Ascending aorta (tissue), 2 donors: ENCODE measurements at regions not wholly inside any gene's neighbourhood (a gene's known extent, or its start where the extent isn't known, plus 50 kb on each side); places are given as distances from the start of the nearest gene placed in this dataset.

ENCODE experiments used
- DNase-seq, 2 donors: peaks; one replicate each; pipeline ENCODE4 v3.0.0-alpha.2; 2019; ENCODE audit warnings: low spot score in 2 of 2
- H3K27ac ChIP-seq, 2 donors: fragments of 200-600 bp; sonication (generic); one replicate each; pipeline ENCODE4 v1.5.1; 2016 to 2017; ENCODE audit warnings: mild to moderate bottlenecking in 1 of 2
- H3K27me3 ChIP-seq: fragments of 200-600 bp; sonication (generic); one replicate; pipeline ENCODE4 v1.5.1; 2017
- H3K36me3 ChIP-seq, 2 donors: fragments of 200-600 bp; sonication (generic); one replicate each; pipeline ENCODE4 v1.5.1; 2016
- H3K4me1 ChIP-seq, 2 donors: fragments of 200-600 bp; sonication (generic); one replicate each; pipeline ENCODE4 v1.5.1; 2016 to 2017; ENCODE audit warnings: mild to moderate bottlenecking in 1 of 2
- H3K4me3 ChIP-seq, 2 donors: fragments of 200-600 bp; sonication (generic); one replicate each; pipeline ENCODE4 v1.5.1; 2016 to 2017; ENCODE audit warnings: mild to moderate bottlenecking in 1 of 2
- H3K9me3 ChIP-seq, 2 donors: fragments of 200-600 bp; sonication (generic); one replicate each; pipeline ENCODE4 v1.5.1; 2016
- intact Hi-C: fragments of 100-400 bp; cut with DNase I; formaldehyde crosslinking; loops from one replicate; pipeline ENCODE4 v1.15.1; 2023
- TF ChIP-seq, protein P1 (sequence below), 3 experiments: fragments of 200-600 bp in 2 of 3; fragments of 450-650 bp in 1 of 3; sonication (generic) in 2 of 3; IDR thresholded peaks; one replicate each; pipeline ENCODE4 v1.5.1; 2016 to 2019; ENCODE audit warnings: antibody characterized with exemption in 3 of 3, mild to moderate bottlenecking in 1 of 3, moderate library complexity in 1 of 3

DNA sequence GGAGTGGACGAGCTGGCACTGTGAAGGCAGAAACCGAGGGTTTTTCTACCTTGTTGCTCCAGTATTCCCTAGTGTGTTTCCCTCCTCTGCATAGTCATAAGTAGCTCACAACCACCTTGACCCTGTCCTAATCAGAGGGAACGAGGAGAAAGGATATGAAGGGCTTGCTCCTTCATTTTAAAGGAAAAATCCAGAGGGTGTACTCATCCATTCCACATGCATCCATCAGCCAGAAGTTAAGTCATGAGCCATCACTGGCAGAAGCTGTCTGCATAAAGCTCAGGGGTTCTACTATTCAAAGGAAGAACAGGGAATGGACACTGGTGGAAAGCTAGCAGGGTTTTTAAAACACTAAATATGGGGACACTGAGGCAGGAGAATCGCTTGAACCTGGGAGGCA lies 84.3 kb upstream of the FOXN3 start:
- H3K9me3 ChIP-seq = no peaks in the 10 kb centered on the region
- TF ChIP-seq, protein P1, sequence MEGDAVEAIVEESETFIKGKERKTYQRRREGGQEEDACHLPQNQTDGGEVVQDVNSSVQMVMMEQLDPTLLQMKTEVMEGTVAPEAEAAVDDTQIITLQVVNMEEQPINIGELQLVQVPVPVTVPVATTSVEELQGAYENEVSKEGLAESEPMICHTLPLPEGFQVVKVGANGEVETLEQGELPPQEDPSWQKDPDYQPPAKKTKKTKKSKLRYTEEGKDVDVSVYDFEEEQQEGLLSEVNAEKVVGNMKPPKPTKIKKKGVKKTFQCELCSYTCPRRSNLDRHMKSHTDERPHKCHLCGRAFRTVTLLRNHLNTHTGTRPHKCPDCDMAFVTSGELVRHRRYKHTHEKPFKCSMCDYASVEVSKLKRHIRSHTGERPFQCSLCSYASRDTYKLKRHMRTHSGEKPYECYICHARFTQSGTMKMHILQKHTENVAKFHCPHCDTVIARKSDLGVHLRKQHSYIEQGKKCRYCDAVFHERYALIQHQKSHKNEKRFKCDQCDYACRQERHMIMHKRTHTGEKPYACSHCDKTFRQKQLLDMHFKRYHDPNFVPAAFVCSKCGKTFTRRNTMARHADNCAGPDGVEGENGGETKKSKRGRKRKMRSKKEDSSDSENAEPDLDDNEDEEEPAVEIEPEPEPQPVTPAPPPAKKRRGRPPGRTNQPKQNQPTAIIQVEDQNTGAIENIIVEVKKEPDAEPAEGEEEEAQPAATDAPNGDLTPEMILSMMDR (IDR thresholded peaks at IDR 0.05) = no peak
- intact Hi-C loops = no loop called here
- no peaks in the 10 kb centered on the region for H3K36me3 ChIP-seq
- DNase-seq = no peak
- H3K27me3 ChIP-seq = no peaks in the 10 kb centered on the region
- no peak overlapping the region for H3K27ac ChIP-seq
- peaks cover 0 to 5% of the 10 kb centered on the region in 2 donors for H3K4me1 ChIP-seq
- H3K4me3 ChIP-seq = no peak overlapping the region

DNA sequence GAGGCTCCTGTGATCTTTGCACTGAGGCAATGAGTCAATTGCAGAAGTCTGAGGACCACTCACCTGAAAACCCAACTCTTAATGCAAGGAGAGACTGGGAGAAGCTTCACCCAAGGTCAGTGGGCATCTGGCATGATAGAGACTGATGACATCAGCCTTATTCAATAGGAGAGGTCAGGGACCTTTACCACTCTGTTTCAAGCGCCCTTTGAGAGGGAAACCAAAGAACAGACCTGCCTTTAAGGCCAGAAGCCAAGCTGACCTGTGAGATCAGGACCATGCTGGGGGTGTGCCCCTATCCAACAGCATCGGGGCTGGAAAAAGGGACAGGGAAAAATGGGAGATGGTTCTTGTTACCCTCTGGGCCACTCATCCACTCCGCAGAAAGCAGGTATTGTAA lies 83.3 kb upstream of the FOXN3 start:
- TF ChIP-seq, protein P1 (IDR thresholded peaks at IDR 0.05) = no peak
- Histone ChIP-seq H3K27me3 (no peaks in the 10 kb centered on the region), H3K36me3 (no peaks in the 10 kb centered on the region), H3K9me3 (no peaks in the 10 kb centered on the region), H3K27ac (no peak overlapping the region), H3K4me1 (peaks cover 0 to 5% of the 10 kb centered on the region in 2 donors), H3K4me3 (no peak overlapping the region)
- peak in 1 of 2 donors; percentile 46 for DNase-seq
- intact Hi-C loops = no loop called here

DNA sequence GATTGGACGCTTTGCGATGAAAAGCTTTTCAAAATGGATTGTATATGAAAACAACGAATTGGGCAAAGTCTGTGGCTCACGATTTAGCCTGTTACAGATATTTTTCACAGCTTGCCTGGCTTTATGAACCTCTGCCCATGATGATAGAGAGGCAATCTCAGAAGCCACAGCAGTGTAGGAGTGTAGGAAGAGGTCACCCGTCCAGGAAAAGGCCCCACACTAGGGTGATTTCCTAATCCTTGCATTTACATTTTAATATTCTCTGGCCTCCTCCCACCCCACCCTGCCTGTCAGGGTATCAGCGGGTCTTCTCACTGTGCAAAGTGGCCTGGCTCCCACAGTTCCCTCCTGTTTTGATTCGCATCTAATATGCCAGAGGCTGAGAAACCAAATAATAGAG lies 81.8 kb upstream of the FOXN3 start:
- no peaks in the 10 kb centered on the region for H3K27me3 ChIP-seq
- TF ChIP-seq, protein P1 (IDR thresholded peaks at IDR 0.05) = no peak
- H3K4me3 ChIP-seq = no peak overlapping the region
- H3K27ac ChIP-seq = no peak overlapping the region
- H3K36me3 ChIP-seq = no peaks in the 10 kb centered on the region
- no peak for DNase-seq
- intact Hi-C loops = loop anchor here (5.0 kb wide), 1 partner anchor 43 kb away; no protein-coding TSS in a partner anchor
- H3K9me3 ChIP-seq = no peaks in the 10 kb centered on the region
- H3K4me1 ChIP-seq = no peaks in the 10 kb centered on the region

DNA sequence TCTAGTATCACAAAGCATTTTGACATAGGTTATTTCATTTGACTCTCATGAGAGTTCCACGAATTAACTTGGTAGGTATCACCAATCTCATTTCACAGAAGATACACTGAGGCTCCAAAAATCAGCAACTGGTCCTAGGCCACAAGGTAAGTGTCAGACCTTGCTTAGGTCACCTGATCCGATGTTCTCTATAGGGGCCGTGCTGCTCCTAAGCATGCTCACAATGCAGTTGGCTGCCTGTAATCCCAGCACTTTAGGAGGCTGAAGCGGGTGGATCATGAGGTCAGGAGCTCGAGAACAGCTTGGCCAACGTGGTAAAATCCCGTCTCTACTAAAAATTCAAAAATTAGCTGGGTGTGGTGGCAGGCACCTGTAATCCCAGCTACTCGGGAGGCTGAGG lies 78.7 kb upstream of the FOXN3 start:
- TF ChIP-seq, protein P1 (IDR thresholded peaks at IDR 0.05) = no peak
- Histone ChIP-seq H3K27me3 (no peaks in the 10 kb centered on the region), H3K4me1 (peaks cover 0 to 3% of the 10 kb centered on the region in 2 donors), H3K9me3 (no peaks in the 10 kb centered on the region), H3K36me3 (no peaks in the 10 kb centered on the region), H3K27ac (no peak overlapping the region), H3K4me3 (no peak overlapping the region)
- no peak for DNase-seq
- intact Hi-C loops = loop anchor here (5.0 kb wide), 1 partner anchor 47 kb away; no protein-coding TSS in a partner anchor

DNA sequence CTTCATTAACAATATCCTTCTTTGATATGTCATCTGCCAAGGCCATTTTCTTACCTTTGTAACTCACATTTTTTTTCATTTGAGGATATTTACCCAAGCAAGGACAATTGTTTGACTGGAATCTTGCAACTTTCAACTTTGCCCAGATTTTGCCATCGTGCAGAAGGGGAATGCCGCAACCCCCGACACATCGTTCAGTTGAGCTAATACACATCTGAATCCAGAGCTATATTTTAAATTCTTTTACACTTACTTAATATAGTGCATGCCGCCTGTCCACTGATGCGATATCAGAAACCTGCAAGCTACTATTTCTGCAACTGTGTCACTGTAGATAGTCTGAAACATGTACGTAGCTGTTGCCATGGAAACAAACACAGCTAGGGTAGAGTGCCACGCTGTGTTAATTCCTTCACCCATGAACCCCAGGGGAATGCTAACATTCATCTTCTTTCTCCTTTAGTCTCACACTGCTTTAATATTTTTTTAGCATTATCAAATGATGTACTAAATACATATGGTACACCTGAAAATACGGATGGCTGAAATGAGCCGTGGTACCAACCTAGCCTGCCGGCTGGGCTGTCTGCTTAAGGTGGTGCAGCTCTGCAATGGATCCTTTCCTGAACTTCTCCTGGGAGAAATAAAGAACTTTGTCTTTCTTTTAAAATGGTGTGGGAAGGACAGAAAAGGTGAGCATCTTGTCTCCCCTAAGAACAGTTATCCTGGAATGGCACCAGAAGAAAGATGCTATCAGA lies 77.0 kb upstream of the FOXN3 start:
- Histone ChIP-seq H3K36me3 (no peaks in the 10 kb centered on the region), H3K4me3 (no peak overlapping the region), H3K4me1 (peaks cover 0 to 7% of the 10 kb centered on the region in 2 donors), H3K27ac (no peak overlapping the region), H3K27me3 (no peaks in the 10 kb centered on the region), H3K9me3 (no peaks in the 10 kb centered on the region)
- TF ChIP-seq, protein P1 (IDR thresholded peaks at IDR 0.05) = no peak
- DNase-seq = no peak
- intact Hi-C loops = loop anchor here (5.0 kb wide), 1 partner anchor 67 kb away; no protein-coding TSS in a partner anchor
